ENCODE measurements at regions not wholly inside any gene's neighbourhood (a gene's known extent, or its start where the extent isn't known, plus 50 kb on each side); places are given as distances from the start of the nearest gene placed in this dataset.

- no peak overlapping the region for H2AFZ ChIP-seq (replicated peaks; ENCODE audit: low read length, poor library complexity)
- no peak overlapping the region for H2BK20ac ChIP-seq (ENCODE audit: low read depth, low read length)
- H4K20me1 ChIP-seq (ENCODE audit: insufficient read depth, low read length): no peaks in the 10 kb centered on the region
- intact Hi-C loops (cut with micrococcal nuclease): no loop called here
- no peak overlapping the region for H2BK120ac ChIP-seq (ENCODE audit: low read depth, low read length)
- H3K27ac ChIP-seq (ENCODE audit: insufficient read depth, low read length): no peak overlapping the region
- H3K4me1 ChIP-seq (ENCODE audit: control insufficient read depth, insufficient read depth, low read length): no peaks in the 10 kb centered on the region
- H4K5ac ChIP-seq (ENCODE audit: low read depth, low read length): no peak overlapping the region
- no peaks in the 10 kb centered on the region for H3K27me3 ChIP-seq (ENCODE audit: control insufficient read depth, insufficient read depth, low read length)
- TF ChIP-seq SMC3 (IDR thresholded peaks at IDR 0.05; ENCODE audit: low read depth, low read length) (no peak), USF2 (IDR thresholded peaks at IDR 0.05; ENCODE audit: low read depth, low read length) (no peak), RCOR1 (IDR thresholded peaks at IDR 0.05; ENCODE audit: insufficient replicate concordance, low read length) (no peak), BHLHE40 (IDR thresholded peaks at IDR 0.05; ENCODE audit: low read depth, low read length) (no peak), RAD21 (IDR thresholded peaks at IDR 0.05; ENCODE audit: low read length) (no peak), ELK1 (IDR thresholded peaks at IDR 0.05; ENCODE audit: borderline replicate concordance, low read depth, low read length) (no peak), CEBPB (IDR thresholded peaks at IDR 0.05; ENCODE audit: low read depth, low read length) (no peak), RFX5 (IDR thresholded peaks at IDR 0.05; ENCODE audit: low read depth, low read length) (no peak), POLR2A (IDR thresholded peaks at IDR 0.05; ENCODE audit: low read depth, low read length) (no peak), MXI1 (IDR thresholded peaks at IDR 0.05; ENCODE audit: borderline replicate concordance, low read depth, low read length) (no peak), MAZ (IDR thresholded peaks at IDR 0.05; ENCODE audit: borderline replicate concordance, low read depth, low read length) (no peak)
- H4K8ac ChIP-seq (ENCODE audit: low read depth in 2 of 2, low read length in 2 of 2): no peak overlapping the region
- DNase-seq (no peak), ATAC-seq (ENCODE audit: low read depth) (no peak)
- H3K56ac ChIP-seq (ENCODE audit: extremely low read depth, insufficient read depth, low read length): no peak overlapping the region
- WGBS, 2 experiments (ENCODE audit: extremely low coverage in 2 of 2, insufficient read length in 1 of 2): no CpG with 5 or more reads among the region's 1 CpG
- no peaks in the 10 kb centered on the region for H3K9me1 ChIP-seq (ENCODE audit: insufficient read depth, low read length)
- H3K36me3 ChIP-seq (ENCODE audit: control insufficient read depth, insufficient read depth, low read length): no peaks in the 10 kb centered on the region
- no peak overlapping the region for H3K18ac ChIP-seq (ENCODE audit: low read depth, low read length)
- no peak overlapping the region for H2AK9ac ChIP-seq (replicated peaks; ENCODE audit: low read depth, low read length, poor library complexity)
- no peak overlapping the region for H3K4me2 ChIP-seq (ENCODE audit: low read depth, low read length)
- H3K9me3 ChIP-seq (ENCODE audit: control insufficient read depth, insufficient read depth, low read length): no peaks in the 10 kb centered on the region
- no peaks in the 10 kb centered on the region for H3K79me1 ChIP-seq (ENCODE audit: low read depth in 1 of 2, low read length in 2 of 2)
- no TSS peak for BruUV-seq (replicated peaks)
- dilution Hi-C loops (cut with HindIII; ENCODE audit: low sequenced_read_pairs, unreplicated experiment): no loop called here
- no peak overlapping the region for H3K14ac ChIP-seq (replicated peaks; ENCODE audit: low read depth, low read length)
- H2AK5ac ChIP-seq (ENCODE audit: low read depth, low read length): no peak overlapping the region
- H2BK5ac ChIP-seq (ENCODE audit: low read depth, low read length, poor library complexity, severe bottlenecking): no peak overlapping the region
- in situ Hi-C loops (cut with MboI; ENCODE audit: low sequenced_read_pairs): no loop called here
- H2BK15ac ChIP-seq (ENCODE audit: low read depth, low read length): no peak overlapping the region
- H4K91ac ChIP-seq (ENCODE audit: insufficient read depth, low read depth, low read length): no peak overlapping the region
- H3K4me3 ChIP-seq (ENCODE audit: insufficient read depth, low read depth, low read length): no peak overlapping the region
- H3K23ac ChIP-seq (ENCODE audit: low read depth, low read length): no peak overlapping the region
- no peak overlapping the region for H3K9ac ChIP-seq (ENCODE audit: low read depth, low read length)
- CTCF ChIA-PET: no interaction called here
- POLR2A ChIA-PET (ENCODE audit: unreplicated experiment): no interaction called here
- no peak overlapping the region for H3K4ac ChIP-seq (ENCODE audit: low read depth, low read length)
Observed at GRCh38 chr4:116860891-116861290, 224.5 kb downstream of the TRAM1L1 start.

Measured in IMR-90 (cell line).